ENCODE measurements at regions not wholly inside any gene's neighbourhood (a gene's known extent, or its start where the extent isn't known, plus 50 kb on each side); places are given as distances from the start of the nearest gene placed in this dataset.

DNA sequence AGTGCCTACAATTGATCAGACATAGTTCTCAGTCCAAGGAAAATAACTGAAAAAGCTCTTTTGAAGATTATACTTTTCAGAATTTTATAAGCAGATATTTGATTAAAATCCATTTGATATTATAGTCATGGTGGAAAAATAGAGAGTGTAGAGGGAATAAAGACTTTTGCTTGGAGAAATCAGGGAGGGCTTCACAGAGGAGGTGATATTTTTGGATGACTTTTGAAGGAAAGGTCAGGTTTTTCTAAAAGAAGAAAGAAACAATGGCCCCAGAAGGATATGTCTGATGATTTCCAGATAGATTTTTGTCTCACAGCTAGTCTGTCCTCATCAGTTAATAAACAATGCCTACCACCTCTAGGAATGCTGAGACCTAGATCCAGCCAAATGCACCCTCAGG, 806.3 kb upstream of the CELF2 start:
- DNase-seq (ENCODE audit: low spot score) = no peak

DNA sequence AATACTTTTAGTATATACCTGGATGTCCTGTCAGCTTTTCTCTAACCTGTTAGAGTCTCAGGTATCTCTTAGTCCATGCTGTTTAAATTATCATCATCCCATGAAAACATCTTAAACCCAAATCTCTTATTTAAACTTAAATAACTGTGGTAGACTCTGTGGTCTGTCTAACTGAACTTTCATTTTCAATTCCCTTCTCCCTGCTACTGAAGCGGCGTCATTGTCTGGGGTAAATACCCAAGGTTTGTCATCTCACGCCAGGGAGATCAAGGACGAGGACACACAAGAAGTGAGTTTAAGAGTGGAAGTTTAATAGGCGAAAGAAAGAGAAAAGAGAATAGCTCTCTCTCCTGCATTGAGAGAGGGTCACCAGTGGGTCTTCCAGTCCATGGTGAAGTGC, 804.4 kb upstream of the CELF2 start:
- no peak for DNase-seq (ENCODE audit: low spot score)

DNA sequence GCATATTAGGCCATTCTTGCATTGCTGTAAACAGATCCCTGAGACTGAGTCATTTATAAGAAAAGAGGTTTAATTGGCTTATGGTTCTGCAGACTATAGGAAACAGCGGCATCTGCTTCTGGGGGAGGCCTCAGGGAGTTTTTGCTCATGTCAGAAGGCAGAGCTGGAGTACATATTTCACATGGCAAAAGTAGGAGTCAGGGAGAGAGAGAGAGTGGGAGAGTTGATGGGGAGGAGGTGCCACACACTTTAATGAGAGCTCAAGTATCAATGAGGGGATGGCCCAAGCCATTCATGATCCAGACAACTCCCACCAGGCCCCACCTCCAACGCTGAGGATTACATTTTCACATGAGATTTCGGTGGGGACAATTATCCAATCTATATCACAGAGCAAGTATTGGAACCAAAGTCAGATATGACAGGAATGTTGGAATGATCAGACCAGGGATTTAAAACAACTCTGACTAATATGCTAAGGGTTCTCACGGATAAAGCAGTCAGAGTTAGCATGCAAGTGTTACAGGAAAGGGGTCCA, 795.3 kb upstream of the CELF2 start:
- DNase-seq (ENCODE audit: low spot score) = no peak

DNA sequence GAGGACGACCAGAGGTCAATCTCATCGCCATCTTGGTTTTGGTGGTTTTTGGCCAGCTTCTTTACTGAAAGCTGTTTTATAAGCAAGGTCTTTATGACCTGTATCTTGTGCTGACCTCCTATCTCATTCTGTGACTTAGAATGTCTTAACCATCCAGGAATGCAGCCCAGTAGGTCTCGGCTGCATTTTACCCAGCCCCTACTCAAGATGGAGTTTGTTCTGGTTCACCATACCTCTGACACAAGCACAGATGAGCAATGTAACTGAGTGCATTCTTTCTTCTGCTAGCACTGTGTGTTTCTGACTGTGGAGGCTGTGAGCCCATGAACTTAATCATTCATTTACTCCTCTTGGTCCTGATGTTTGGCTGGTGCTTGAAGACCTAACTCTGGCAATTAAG, 794.5 kb upstream of the CELF2 start:
- no peak for DNase-seq (ENCODE audit: low spot score)

DNA sequence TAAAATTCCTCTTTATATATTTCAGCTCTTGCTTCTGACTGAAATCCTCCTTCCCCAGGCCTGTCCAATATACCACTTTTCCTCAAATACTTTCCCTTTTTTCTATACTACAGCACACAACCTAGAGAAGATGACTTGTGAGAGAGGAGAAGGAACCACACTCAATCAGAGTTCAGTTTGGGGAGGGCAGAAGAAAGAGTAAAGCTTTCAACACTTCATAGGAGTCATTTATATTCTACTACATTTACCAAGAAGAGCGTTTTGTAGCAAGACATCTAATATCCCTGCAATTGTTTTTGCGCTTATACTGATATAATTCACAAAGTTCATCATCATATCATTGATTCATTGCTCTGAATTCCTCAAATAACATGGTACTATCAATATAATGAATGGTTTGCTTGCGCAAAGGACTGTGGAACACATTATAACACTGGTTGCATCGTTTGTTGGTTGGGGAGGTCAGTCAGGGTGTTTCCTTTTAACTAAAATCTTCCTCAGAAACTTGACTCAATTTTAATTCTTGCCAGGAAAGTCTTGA, 792.5 kb upstream of the CELF2 start:
- DNase-seq (ENCODE audit: low spot score) = no peak

DNA sequence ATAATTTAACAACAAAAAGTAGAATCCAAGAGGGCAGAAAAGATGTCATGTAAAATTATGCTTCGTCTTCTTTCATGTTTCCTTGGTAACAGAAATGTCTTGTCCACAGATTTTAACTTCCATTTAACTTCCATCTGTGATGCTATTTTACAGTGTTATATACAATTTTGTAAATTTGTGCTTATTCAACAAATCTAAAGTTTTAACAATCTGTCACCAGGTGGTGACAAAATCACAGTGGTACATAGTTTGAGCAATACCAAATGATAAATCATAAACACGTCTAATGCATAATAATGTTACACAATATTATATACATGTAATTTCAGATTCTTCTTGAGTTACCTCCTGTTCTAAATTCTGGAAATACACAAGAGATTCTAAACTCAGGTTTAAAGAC, 784.4 kb upstream of the CELF2 start:
- DNase-seq (ENCODE audit: low spot score) = no peak

- no peak for DNase-seq (ENCODE audit: low spot score)
These were observed 782.7 kb upstream of the CELF2 start for GRCh38 chr10:10235003-10235402.

- no peak for DNase-seq (ENCODE audit: low spot score)
These were observed 770.1 kb upstream of the CELF2 start for GRCh38 chr10:10247585-10247984.

DNA sequence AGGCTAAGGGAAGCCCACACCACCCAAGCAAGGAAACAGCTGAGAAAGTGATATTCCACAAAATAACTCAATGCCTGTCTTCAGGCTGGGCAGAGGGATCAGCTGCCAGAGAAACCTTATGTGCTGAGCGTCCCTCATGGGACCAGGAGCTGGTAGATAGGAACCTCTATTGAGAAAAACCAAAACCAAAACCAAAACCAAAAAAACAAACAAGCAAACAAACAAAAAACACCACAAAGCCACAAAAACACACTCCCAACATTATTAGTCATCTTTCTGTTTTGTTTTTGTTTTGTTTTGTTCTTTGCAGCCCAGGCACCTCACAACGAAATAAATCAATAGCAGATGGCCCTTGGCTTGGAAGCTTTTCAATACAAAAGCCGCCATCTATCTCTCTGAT, 760.8 kb upstream of the CELF2 start:
- no peak for DNase-seq (ENCODE audit: low spot score)

GRCh38 chr10:10259013-10259412, 758.7 kb upstream of the CELF2 start:
- DNase-seq (ENCODE audit: low spot score) = no peak

DNA sequence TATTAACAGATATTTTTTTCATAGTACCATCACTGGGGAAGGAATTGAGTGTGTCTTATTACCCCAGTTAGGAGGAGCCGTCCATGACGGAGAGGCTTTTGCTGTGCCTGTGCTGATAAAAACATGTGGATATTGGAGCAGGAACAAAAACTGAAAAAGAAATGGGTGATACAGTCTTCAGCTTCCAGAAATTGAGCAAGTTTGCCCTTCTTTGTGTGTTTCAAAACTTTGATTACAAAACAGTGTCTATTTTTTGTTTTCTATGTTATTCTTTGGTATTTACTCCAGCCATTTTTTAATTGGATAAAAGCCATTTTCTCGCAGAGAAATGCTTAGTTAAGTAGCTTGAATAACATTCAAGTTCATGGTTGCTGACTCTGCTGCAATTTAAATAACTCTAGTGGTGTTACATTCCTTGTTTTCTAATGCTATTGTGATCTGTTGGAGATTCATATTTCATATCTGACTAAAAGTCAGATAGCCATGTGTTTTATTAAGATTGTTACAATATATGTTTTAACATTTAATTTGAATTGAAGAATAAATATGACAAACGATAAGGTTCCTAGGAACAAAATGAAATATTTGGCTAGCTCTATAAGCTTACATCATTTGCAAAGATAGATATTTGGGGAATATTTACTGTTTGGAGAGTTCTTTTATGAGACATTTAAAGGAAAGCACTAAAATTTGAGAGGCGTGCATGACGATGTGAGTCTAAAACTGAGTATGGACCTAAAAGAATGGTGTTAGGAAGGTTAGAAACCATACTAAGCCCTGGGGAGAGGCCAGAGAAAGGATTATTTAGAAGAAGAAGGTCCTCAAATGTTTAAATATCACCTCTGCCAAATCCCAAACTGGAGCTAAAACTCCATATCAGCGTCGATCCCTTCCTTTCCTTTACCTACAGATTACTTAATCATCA, 747.3 kb upstream of the CELF2 start:
- no peak for DNase-seq (ENCODE audit: low spot score)

DNA sequence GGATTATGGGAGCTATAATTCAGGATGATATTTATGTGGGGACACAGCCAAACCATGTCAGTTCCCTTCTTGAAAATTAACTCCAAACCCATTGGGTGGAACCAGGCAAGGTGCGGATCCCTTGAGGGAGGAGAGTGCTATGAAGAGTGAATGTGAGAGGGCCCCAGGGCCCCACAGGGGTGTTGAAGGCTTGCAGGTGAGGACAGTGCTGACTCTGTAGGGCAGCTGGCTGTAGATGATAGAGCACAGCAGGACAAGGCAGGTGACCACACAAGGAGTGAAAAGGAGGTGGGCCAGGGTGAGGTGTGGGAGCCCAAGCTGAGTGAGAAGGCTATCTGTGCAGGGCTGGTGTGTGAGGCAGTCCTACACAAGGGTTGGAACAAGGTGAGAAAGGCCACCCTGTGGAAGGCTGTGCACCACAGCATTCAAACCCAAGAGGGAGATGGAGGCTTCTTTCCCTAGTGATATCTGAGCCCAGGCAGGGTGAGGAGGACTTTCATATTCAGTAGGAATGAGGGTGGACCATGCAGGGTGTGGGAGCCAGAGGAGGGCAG, 746.0 kb upstream of the CELF2 start:
- no peak for DNase-seq (ENCODE audit: low spot score)

- DNase-seq (ENCODE audit: low spot score) = no peak
These were observed 744.0 kb upstream of the CELF2 start for GRCh38 chr10:10273661-10274060.

DNA sequence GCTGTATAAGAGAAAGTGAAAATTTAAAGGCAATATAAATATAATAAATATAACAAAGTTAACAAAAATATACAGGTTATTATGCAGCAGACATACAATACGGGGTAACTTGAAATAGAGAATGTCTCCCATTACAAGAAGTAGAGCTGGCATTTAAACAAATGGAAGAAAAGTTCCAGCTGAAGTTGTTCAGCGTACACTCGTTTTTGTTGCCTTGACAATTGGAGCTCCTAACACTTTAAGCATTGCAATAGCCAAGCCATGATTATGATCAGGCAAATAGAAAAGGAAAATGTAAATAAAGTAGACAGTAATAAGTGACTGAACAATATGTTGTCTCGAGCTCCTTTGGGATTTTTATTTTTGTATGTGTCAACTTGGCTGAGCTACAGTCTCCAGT, 737.8 kb upstream of the CELF2 start:
- no peak for DNase-seq (ENCODE audit: low spot score)

DNA sequence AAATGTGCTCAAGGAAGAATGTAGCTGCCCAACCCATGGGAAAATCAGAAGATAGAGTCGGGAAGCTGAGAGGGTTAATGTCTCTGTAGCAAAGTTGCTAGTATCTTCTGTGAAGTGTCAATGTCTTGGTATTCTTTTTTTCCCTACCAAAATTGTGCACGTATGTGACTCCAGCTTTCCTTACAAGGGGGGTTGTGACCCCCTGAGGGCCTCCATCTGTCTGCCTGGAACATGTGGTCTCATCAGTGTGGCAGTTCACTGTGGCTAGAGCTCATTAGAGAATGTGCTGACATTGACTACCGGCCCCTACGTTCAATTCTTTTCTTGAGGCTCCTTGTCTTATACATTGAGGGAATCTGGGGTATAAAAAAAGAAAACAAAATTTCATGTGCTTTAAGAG, 725.2 kb upstream of the CELF2 start:
- DNase-seq (ENCODE audit: low spot score) = no peak

DNA sequence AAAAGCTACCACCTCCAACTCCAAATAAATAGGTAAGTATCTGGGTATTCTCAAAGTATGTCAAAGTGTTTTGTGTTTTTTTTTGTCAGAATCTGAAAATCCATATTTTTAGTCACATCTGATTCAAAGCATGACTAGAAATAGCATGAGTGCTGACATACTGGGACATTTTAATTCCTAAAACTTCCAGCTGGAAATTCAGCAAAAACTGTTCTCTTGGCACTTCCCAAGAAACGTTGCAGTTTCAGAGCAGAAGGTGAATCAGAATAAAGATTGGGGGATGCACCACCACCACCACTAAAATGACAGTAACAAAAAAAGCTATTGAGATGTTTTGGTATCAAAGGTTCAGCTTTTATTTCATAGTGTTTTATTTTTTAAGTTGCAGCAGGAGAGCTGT, 724.6 kb upstream of the CELF2 start:
- no peak for DNase-seq (ENCODE audit: low spot score)

DNA sequence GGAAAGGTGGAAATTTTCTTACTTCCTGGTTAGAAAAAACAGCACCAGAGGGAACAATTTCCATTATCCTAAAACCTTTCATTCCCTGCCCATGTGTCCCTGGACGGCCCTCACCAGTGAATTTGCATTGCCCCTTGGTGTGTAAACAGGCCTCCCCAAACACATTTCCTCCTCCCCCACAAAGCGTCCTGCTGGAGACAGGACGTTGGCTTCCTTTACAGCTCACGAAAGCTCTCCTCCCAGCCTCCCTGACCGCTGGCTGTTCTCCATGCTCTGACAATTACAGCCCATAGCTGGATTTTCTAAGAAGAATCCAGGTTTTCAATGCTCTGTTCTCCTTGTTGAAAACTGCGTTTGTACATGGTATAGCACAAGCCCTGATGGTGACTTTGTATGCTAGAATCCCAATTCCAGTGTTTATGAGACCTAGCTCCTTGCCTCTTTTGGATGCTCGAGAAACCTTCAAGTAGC, 724.2 kb upstream of the CELF2 start:
- no peak for DNase-seq (ENCODE audit: low spot score)

DNA sequence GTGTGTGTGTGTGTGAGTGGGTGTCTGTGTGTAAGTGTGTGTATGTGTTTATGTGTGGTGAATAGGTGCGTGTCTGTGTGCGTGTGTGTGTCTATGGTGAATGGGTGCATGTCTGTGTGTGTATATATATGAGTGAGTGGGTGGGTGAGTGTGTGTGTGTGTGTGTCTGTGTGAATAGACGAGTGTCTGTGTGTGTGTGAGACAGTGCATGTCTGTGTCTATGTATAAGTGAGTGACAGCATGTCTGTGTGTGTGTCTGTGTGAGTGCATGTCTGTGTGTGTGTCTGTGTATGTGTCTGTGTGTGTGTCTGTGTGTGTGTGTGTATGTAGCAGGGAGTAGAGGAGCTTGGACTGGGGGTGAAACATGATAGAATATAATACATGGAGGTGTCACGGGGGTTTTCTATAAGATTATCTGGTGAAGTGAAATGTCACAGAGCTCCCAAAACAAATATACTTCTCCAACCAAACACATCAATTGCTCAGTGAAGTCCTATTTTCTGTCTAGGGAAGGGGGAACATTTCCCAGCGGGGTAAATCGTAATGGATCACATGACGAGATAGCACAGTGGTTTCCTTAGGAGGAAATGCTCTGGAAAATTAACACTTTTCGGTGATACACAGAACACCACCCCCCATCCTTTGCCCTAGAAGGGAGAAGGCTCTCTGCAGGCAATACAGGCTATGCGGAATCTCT, 723.3 kb upstream of the CELF2 start:
- DNase-seq (ENCODE audit: low spot score) = no peak

GRCh38 chr10:10294881-10295529, 722.7 kb upstream of the CELF2 start:
- DNase-seq (ENCODE audit: low spot score) = no peak

DNA sequence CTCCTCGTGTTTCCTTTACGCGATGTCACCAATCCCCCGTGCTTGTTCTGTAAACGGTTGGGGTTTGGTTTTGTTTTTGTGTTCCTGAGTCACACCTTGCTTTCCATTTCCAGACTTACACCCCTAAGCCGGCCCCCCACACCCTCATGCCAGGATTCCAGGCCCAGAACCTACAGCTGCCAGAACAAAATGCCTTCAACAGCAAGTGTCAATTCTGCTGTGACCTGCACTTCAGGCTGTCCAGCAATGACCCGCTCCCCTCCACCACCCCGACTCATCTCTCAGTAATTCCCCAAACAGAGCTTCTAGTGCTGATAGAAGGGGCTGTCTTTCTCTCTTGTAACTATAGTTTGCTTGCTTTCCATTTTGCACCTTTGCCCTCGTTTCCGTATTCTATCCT, 722.1 kb upstream of the CELF2 start:
- DNase-seq (ENCODE audit: low spot score) = no peak

GRCh38 chr10:10302689-10303088, 715.0 kb upstream of the CELF2 start:
- DNase-seq (ENCODE audit: low spot score) = no peak

DNA sequence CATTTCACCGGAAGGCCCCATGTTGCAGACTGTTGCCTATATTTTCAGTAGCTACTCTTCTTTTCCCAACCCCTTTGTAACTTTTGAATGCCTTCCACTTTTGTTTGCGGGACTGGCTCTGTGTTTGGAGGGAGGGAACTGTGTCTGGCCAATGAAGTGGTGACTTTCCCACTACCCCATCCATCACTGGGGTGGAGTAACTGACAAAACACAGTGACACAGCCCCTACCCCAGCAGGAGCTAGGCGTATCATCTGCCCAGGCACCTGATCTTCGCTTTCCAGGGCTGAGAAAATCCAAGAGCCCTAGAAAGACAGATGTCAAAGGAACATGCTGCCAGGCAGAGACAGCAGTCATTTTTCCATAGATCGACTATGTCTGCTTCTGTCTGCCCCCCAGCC, 710.6 kb upstream of the CELF2 start:
- no peak for DNase-seq (ENCODE audit: low spot score)
